Right cardiac atrium (tissue), 5 donors: ENCODE measurements at regions not wholly inside any gene's neighbourhood (a gene's known extent, or its start where the extent isn't known, plus 50 kb on each side); places are given as distances from the start of the nearest gene placed in this dataset.
"Not testable (repeated sequence)": the region's sequence is repeated elsewhere in the genome, so short reads cannot be mapped to it uniquely, and the experiment has no call there.

ENCODE experiments used
- ATAC-seq, 2 donors: fragments of 200-7000 bp; cut with Tn5 transposase; one replicate each; pipeline versions ENCODE4 v1.8.0 to v1.9.1; 2020; ENCODE audit warnings: moderate library complexity in 2 of 2, mild to moderate bottlenecking in 1 of 2
- DNase-seq, 3 donors: peaks; one replicate each; pipeline ENCODE4 v3.0.0-alpha.2; 2020
- H3K27ac ChIP-seq: one replicate; pipeline ENCODE4 v1.5.1; 2013; ENCODE audit warnings: mild to moderate bottlenecking, low read length, control low read depth, moderate library complexity
- H3K27me3 ChIP-seq: one replicate; pipeline ENCODE4 v1.6.1; 2013; ENCODE audit not compliant: control insufficient read depth, insufficient read depth
- H3K4me1 ChIP-seq: one replicate; pipeline ENCODE4 v1.6.1; 2013; ENCODE audit warnings: low read length; ENCODE audit not compliant: control insufficient read depth, insufficient read depth
- H3K4me3 ChIP-seq: one replicate; pipeline ENCODE4 v1.5.1; 2013; ENCODE audit warnings: low read length, control low read depth
- H3K9me3 ChIP-seq: one replicate; pipeline ENCODE4 v1.6.1; 2013; ENCODE audit warnings: low read length; ENCODE audit not compliant: control insufficient read depth
- WGBS: extraction: QIAGEN DNeasy Blood & Tissue Kit; methylation state at CpG from one replicate; pipeline ENCODE4 v1.1.7; 2013; 5-methylcytosine and 5-hydroxymethylcytosine counted together
- intact Hi-C, 4 donors: fragments of 100-400 bp; cut with DNase I; formaldehyde crosslinking; loops; one replicate each; pipeline versions ENCODE4 v1.11.0 to v1.14.0; 2022 to 2023
- donor health status: healthy with polysubstance abuse.
- donor health status: DM: no; HTN: yes; CAD: no.
- donor health status: DM: no; HTN: no; CAD: no.
- donor health status: DM: no; HTN: yes; CAD: no; lungs with severe emphysema.
- donor health status: DM: yes; HTN: yes; CAD: no.

DNA sequence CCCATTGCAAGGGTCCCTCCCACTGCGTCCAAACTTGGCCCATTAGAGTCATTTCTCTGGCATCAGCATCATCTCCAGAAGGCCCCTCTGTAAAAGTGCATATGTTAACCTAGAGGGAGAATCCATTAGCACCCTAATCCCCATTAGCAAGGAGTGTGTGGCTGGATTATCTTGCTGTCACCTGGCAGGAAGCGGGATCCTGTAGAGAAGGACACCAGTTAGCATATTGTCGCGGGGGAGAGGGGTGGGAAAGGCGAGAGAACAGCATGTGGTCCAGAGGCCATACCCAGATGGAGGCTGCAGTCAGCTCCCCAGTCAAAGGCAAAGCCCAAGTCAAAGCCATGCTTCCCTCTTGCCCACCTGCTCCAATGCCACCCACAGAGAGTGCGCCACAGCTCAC, 64.0 kb downstream of the OLIG1 start:
- Histone ChIP-seq H3K4me1 (peaks cover 2% of the 10 kb centered on the region), H3K27ac (no peak overlapping the region), H3K4me3 (no peak overlapping the region), H3K9me3 (no peaks in the 10 kb centered on the region), H3K27me3 (peaks cover 3% of the 10 kb centered on the region)
- intact Hi-C loops: no loop called here
- 30% methylated on average over 6 of the region's 6 CpGs for WGBS
- ATAC-seq (no peak), DNase-seq (no peak)

DNA sequence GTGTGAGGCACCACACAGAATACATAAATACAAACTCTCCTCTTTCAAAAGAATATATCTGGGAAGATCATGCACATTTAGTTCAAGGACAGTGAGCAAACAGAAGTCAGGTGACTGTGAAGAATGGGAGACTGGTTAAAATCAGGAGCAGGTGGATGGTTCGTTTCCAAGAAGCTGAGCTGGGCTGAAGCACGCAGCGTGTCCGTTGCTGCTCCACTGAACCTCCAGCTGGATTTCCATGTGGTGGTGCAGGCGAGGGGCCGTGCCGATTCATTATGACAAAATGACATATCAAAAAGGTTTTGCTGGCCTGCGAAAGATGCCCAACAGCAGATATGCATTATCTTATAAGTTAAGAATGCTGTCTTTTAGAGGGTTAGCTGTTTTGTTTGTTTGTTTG, 66.0 kb downstream of the OLIG1 start:
- intact Hi-C loops: no loop called here
- ATAC-seq (no peak), DNase-seq (no peak)
- H3K4me3 ChIP-seq: no peak overlapping the region
- no peaks in the 10 kb centered on the region for H3K9me3 ChIP-seq
- 83% methylated on average over 8 of the region's 8 CpGs for WGBS
- H3K27me3 ChIP-seq: no peaks in the 10 kb centered on the region
- H3K27ac ChIP-seq: no peak overlapping the region
- H3K4me1 ChIP-seq: peaks cover 2% of the 10 kb centered on the region

DNA sequence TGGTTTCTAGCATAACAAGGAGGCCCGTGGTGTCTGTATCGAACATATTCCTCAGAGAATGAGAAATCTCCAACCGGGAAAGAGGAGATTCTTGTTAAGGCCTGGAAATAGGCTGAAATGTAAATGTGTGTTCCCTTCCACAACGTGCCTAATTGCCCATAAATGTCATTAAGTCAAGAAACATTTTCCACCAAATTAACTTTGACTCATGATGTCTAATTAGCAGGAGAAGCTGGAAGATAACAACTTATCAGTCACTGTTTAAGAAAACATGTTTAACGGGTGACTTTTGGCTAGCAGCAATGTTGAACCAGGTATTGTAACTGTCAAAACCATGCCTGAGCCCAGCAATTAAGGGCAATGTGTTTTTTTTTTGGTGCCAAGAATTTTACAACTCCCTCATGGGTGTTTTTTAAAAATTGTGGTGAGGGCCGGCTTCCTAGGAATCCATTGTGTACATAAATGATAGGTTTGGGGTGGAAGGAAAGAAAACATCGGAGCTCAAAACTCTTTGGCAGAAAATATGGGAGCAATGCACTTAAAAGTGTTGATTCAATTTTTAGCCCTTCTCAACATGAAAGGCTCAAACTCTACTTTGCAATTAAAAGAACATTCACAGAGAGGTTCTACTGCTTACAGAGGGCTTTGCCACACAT, 67.0 kb downstream of the OLIG1 start:
- ATAC-seq (no peak), DNase-seq (no peak)
- no peak overlapping the region for H3K4me3 ChIP-seq
- no peaks in the 10 kb centered on the region for H3K27me3 ChIP-seq
- 60% methylated on average over 7 of the region's 7 CpGs for WGBS
- intact Hi-C loops: no loop called here
- no peaks in the 10 kb centered on the region for H3K9me3 ChIP-seq
- H3K27ac ChIP-seq: no peak overlapping the region
- peaks cover 2% of the 10 kb centered on the region for H3K4me1 ChIP-seq

- intact Hi-C loops: no loop called here
- H3K9me3 ChIP-seq: no peaks in the 10 kb centered on the region
- no peak overlapping the region for H3K27ac ChIP-seq
- no peaks in the 10 kb centered on the region for H3K27me3 ChIP-seq
- DNase-seq (no peak), ATAC-seq (no peak)
- H3K4me1 ChIP-seq: peaks cover 1% of the 10 kb centered on the region
- WGBS: 80% methylated on average over 18 of the region's 18 CpGs
- H3K4me3 ChIP-seq: no peak overlapping the region
These were observed 69.1 kb downstream of the OLIG1 start for GRCh38 chr21:33139084-33139483.

DNA sequence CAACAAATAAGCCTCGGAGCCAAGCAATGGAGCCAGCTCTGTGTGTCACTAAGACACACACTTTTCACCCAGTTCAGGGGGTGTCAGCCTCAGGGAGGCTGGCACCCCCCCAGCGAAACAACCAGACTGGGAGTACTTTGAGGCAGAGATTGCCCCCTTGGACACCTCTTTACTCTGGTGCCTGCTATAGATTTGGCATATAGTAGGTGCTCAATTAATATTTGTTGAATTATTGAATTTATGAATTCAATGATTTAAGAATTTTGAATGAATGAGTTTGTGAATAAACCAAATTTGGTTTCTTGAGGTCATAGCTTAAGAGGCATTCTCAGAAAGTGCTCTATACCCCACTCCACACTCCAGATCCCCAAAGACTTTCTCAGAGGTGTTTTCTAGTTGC, 70.3 kb downstream of the OLIG1 start:
- H3K27me3 ChIP-seq: no peaks in the 10 kb centered on the region
- H3K4me1 ChIP-seq: no peaks in the 10 kb centered on the region
- 75% methylated on average over 2 of the region's 2 CpGs for whole genome bisulfite sequencing
- no peak for ATAC-seq
- intact Hi-C loops: no loop called here
- H3K9me3 ChIP-seq: no peaks in the 10 kb centered on the region
- no peak overlapping the region for H3K27ac ChIP-seq
- H3K4me3 ChIP-seq: no peak overlapping the region
- DNase-seq: no peak

DNA sequence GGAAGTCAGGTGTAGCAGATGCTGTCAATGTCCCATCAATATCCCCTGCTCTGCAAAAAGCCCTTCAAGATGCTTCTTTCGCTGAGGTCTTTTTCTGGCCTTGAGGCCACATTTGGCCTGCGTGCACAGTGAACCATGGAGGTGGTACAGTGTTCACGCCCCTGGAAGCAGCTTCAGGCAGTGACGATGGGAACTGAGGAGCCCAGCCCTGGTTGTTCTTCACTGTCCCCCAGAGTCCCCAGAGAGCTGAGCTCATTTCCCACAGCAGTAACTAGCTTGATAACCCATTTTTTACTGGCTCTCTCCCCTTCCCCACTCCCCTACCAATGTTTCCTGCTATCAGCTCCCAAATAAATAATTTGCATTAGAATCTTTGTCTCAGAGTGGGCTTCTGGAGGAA, 76.5 kb downstream of the OLIG1 start:
- ATAC-seq (no peak), DNase-seq (no peak)
- no peaks in the 10 kb centered on the region for H3K4me1 ChIP-seq
- no peak overlapping the region for H3K27ac ChIP-seq
- H3K27me3 ChIP-seq: no peaks in the 10 kb centered on the region
- 58% methylated on average over 4 of the region's 4 CpGs for WGBS
- H3K4me3 ChIP-seq: no peak overlapping the region
- H3K9me3 ChIP-seq: no peaks in the 10 kb centered on the region
- intact Hi-C loops: no loop called here

GRCh38 chr21:33149181-33149580, 79.2 kb downstream of the OLIG1 start:
- intact Hi-C loops: no loop called here
- no peaks in the 10 kb centered on the region for H3K9me3 ChIP-seq
- H3K4me3 ChIP-seq: no peak overlapping the region
- H3K27me3 ChIP-seq: no peaks in the 10 kb centered on the region
- WGBS: 64% methylated on average over 11 of the region's 11 CpGs
- DNase-seq (no peak), ATAC-seq (no peak)
- no peak overlapping the region for H3K27ac ChIP-seq
- H3K4me1 ChIP-seq: no peaks in the 10 kb centered on the region

- H3K4me1 ChIP-seq, DNase-seq, H3K27ac ChIP-seq, H3K4me3 ChIP-seq, intact Hi-C loops, ATAC-seq, H3K27me3 ChIP-seq, H3K9me3 ChIP-seq: not testable (repeated sequence)
- WGBS: 89% methylated on average over 3 of the region's 3 CpGs
These were observed 78.8 kb upstream of the IFNAR2 start for GRCh38 chr21:33150968-33151367.

DNA sequence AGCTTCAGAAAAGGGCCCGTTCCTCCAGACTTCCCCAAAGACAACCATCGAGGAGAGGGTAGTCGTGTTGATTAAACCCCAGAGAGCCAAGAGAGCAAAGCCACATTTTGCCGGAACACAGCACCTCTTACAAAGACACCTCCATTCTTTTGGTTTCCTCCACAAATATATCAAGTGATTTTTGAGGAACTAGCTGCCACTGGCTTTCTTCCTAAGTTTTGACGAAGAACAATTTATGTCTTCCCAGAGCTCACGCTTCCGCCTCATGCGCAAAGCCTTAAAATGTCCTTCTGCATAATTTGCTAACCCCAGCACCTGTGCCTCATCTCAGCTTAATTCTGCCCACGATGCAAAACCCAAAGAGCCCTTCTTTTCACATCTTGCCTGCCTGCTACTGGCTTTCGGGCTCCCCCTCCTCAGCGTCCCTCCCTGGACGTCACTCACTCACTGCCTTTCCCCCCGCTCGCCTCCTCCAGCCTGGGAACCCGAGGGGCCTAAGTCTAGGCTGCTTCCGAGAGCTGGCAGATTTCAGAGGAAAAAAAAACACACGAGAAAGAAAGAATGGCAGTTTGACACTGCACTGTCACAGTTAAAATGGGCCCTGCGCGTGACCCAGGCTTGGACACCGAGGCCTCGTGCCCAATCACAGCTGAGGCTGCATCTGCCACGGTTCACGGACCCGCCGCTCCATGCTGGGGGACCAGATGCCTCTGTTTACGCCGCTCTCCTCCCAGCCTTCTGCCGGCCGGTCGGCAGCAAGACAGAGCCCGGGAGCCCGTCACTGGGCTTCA, 77.6 kb upstream of the IFNAR2 start:
- no peak overlapping the region for H3K27ac ChIP-seq
- H3K4me1 ChIP-seq: no peaks in the 10 kb centered on the region
- intact Hi-C loops: no loop called here
- H3K9me3 ChIP-seq: no peaks in the 10 kb centered on the region
- no peaks in the 10 kb centered on the region for H3K27me3 ChIP-seq
- no peak for DNase-seq
- 30% methylated on average over 32 of the region's 32 CpGs for WGBS
- ATAC-seq: no peak
- H3K4me3 ChIP-seq: no peak overlapping the region

GRCh38 chr21:33152732-33153130, 77.0 kb upstream of the IFNAR2 start:
- H3K9me3 ChIP-seq: no peaks in the 10 kb centered on the region
- no peak overlapping the region for H3K4me3 ChIP-seq
- WGBS: 92% methylated on average over 13 of the region's 13 CpGs
- DNase-seq (no peak), ATAC-seq (no peak)
- intact Hi-C loops: no loop called here
- H3K27me3 ChIP-seq: no peaks in the 10 kb centered on the region
- no peak overlapping the region for H3K27ac ChIP-seq
- H3K4me1 ChIP-seq: no peaks in the 10 kb centered on the region

- intact Hi-C loops: no loop called here
- Histone ChIP-seq H3K27ac (no peak overlapping the region), H3K9me3 (peaks cover 3% of the 10 kb centered on the region), H3K27me3 (peaks cover 3% of the 10 kb centered on the region), H3K4me1 (no peaks in the 10 kb centered on the region), H3K4me3 (no peak overlapping the region)
- WGBS: 71% methylated on average over 1 of the region's 1 CpG
- no peak for DNase-seq
- no peak for ATAC-seq
These were observed 74.7 kb upstream of the IFNAR2 start for GRCh38 chr21:33155005-33155404.
